Thymus (tissue), 11 donors: ENCODE measurements at regions not wholly inside any gene's neighbourhood (a gene's known extent, or its start where the extent isn't known, plus 50 kb on each side); places are given as distances from the start of the nearest gene placed in this dataset.
"Not testable (repeated sequence)": the region's sequence is repeated elsewhere in the genome, so short reads cannot be mapped to it uniquely, and the experiment has no call there.

ENCODE experiments used
- DNase-seq, 9 donors: peaks; one replicate each; pipeline ENCODE4 v3.0.0-alpha.2; 2013; ENCODE audit warnings: low spot score in 9 of 9, low read depth in 6 of 9, missing footprints in 1 of 9
- H3K27ac ChIP-seq, 2 donors: one replicate each; pipeline ENCODE4 v1.5.1; 2013; ENCODE audit warnings: control low read depth in 1 of 2, low read depth in 1 of 2, low read length in 1 of 2, mild to moderate bottlenecking in 1 of 2, moderate library complexity in 1 of 2
- H3K27me3 ChIP-seq, 2 donors: one replicate each; pipeline ENCODE4 v1.5.1; 2013; ENCODE audit warnings: low read length in 1 of 2; ENCODE audit not compliant: control insufficient read depth in 2 of 2, insufficient read depth in 1 of 2
- H3K36me3 ChIP-seq, 2 donors: one replicate each; pipeline ENCODE4 v1.5.1; 2013; ENCODE audit warnings: low read length in 1 of 2, mild to moderate bottlenecking in 1 of 2, moderate library complexity in 1 of 2; ENCODE audit not compliant: control insufficient read depth in 2 of 2, insufficient read depth in 2 of 2
- H3K4me1 ChIP-seq, 2 donors: one replicate each; pipeline ENCODE4 v1.5.1; 2013; ENCODE audit warnings: low read length in 2 of 2; ENCODE audit not compliant: control insufficient read depth in 2 of 2, insufficient read depth in 2 of 2
- H3K4me3 ChIP-seq, 2 donors: one replicate each; pipeline ENCODE4 v1.5.1; 2013; ENCODE audit warnings: low read length in 2 of 2, control low read depth in 1 of 2, mild to moderate bottlenecking in 1 of 2
- H3K9me3 ChIP-seq, 2 donors: one replicate each; pipeline ENCODE4 v1.5.1; 2013; ENCODE audit warnings: low read length in 1 of 2, mild to moderate bottlenecking in 1 of 2; ENCODE audit not compliant: control insufficient read depth in 2 of 2, insufficient read depth in 1 of 2
- WGBS: extraction: QIAGEN DNeasy Blood & Tissue Kit; methylation state at CpG from one replicate; pipeline ENCODE4 v1.1.7; 2013; 5-methylcytosine and 5-hydroxymethylcytosine counted together
- donor health status: healthy.

- H3K4me1 ChIP-seq, H3K27me3 ChIP-seq, H3K4me3 ChIP-seq, H3K9me3 ChIP-seq, H3K27ac ChIP-seq, DNase-seq, H3K36me3 ChIP-seq: not testable (repeated sequence)
- 84% methylated on average over 5 of the region's 16 CpGs for WGBS
These were observed 132.4 kb downstream of the TNFRSF13B start for GRCh38 chr17:16839242-16840175.

GRCh38 chr17:16838795-16839194, 133.1 kb downstream of the TNFRSF13B start:
- 89% methylated on average over 3 of the region's 6 CpGs for WGBS
- not testable (repeated sequence) for H3K4me3 ChIP-seq, H3K36me3 ChIP-seq, H3K27me3 ChIP-seq, H3K4me1 ChIP-seq, H3K9me3 ChIP-seq, DNase-seq, H3K27ac ChIP-seq

GRCh38 chr17:16838287-16838686, 133.6 kb downstream of the TNFRSF13B start:
- DNase-seq = not testable (repeated sequence)

GRCh38 chr17:16837468-16838266, 134.3 kb downstream of the TNFRSF13B start:
- WGBS = 83% methylated on average over 10 of the region's 11 CpGs
- DNase-seq, H3K9me3 ChIP-seq, H3K4me3 ChIP-seq, H3K27me3 ChIP-seq, H3K4me1 ChIP-seq, H3K36me3 ChIP-seq, H3K27ac ChIP-seq: not testable (repeated sequence)

More at GRCh38 chr17:16838287-16838686, 133.6 kb downstream of the TNFRSF13B start:
- not testable (repeated sequence) for H3K27me3 ChIP-seq, H3K27ac ChIP-seq, H3K36me3 ChIP-seq, H3K4me3 ChIP-seq, H3K9me3 ChIP-seq, H3K4me1 ChIP-seq
- 94% methylated on average over 4 of the region's 9 CpGs for WGBS

GRCh38 chr17:16836315-16836915, 135.5 kb downstream of the TNFRSF13B start:
- not testable (repeated sequence) for H3K4me3 ChIP-seq, DNase-seq, H3K4me1 ChIP-seq, H3K36me3 ChIP-seq, H3K27me3 ChIP-seq, H3K27ac ChIP-seq, H3K9me3 ChIP-seq
- 50% methylated on average over 12 of the region's 12 CpGs for WGBS

GRCh38 chr17:16833517-16833916, 138.4 kb downstream of the TNFRSF13B start:
- not testable (repeated sequence) for H3K9me3 ChIP-seq, H3K36me3 ChIP-seq, H3K27me3 ChIP-seq, DNase-seq, H3K4me3 ChIP-seq, H3K4me1 ChIP-seq, H3K27ac ChIP-seq
- 92% methylated on average over 10 of the region's 12 CpGs for WGBS

- H3K9me3 ChIP-seq, H3K27me3 ChIP-seq, DNase-seq, H3K27ac ChIP-seq, H3K4me1 ChIP-seq, H3K4me3 ChIP-seq, H3K36me3 ChIP-seq: not testable (repeated sequence)
- 83% methylated on average over 5 of the region's 8 CpGs for WGBS
These were observed 139.1 kb downstream of the TNFRSF13B start for GRCh38 chr17:16832853-16833252.

- not testable (repeated sequence) for H3K27me3 ChIP-seq, DNase-seq, H3K4me1 ChIP-seq, H3K27ac ChIP-seq, H3K36me3 ChIP-seq, H3K4me3 ChIP-seq, H3K9me3 ChIP-seq
- WGBS = 91% methylated on average over 11 of the region's 14 CpGs
These were observed 139.7 kb downstream of the TNFRSF13B start for GRCh38 chr17:16832206-16832605.

- not testable (repeated sequence) for DNase-seq, H3K27me3 ChIP-seq, H3K36me3 ChIP-seq, H3K27ac ChIP-seq, H3K4me3 ChIP-seq, H3K9me3 ChIP-seq, H3K4me1 ChIP-seq
- 84% methylated on average over 6 of the region's 6 CpGs for WGBS
These were observed 140.7 kb downstream of the CCDC144A start for GRCh38 chr17:16830770-16831169.
